Kidney (tissue), 13 donors: ENCODE measurements at regions not wholly inside any gene's neighbourhood (a gene's known extent, or its start where the extent isn't known, plus 50 kb on each side); places are given as distances from the start of the nearest gene placed in this dataset.

ENCODE experiments used
- DNase-seq, 5 donors: peaks; one replicate each; pipeline ENCODE4 v3.0.0-alpha.2; 2013 to 2020
- FAIRE-seq: peaks from 2 replicates; lab custom pipeline; 2012; peaks lifted over from hg19 to GRCh38; lab: Jason Lieb, UNC
- H3K27ac ChIP-seq, 2 donors: one replicate each; pipeline ENCODE4 v1.7.0; 2013; ENCODE audit warnings: low read depth in 2 of 2, low read length in 2 of 2, inconsistent platforms in 1 of 2
- H3K27me3 ChIP-seq: one replicate; pipeline ENCODE4 v1.7.1; 2013; ENCODE audit warnings: low read length, inconsistent platforms; ENCODE audit not compliant: control insufficient read depth, insufficient read depth
- H3K36me3 ChIP-seq, 3 donors: one replicate each; pipeline versions ENCODE4 v1.7.0 to v1.7.1; 2013; ENCODE audit warnings: low read length in 3 of 3, control low read depth in 1 of 3, inconsistent platforms in 1 of 3; ENCODE audit not compliant: insufficient read depth in 3 of 3, control insufficient read depth in 2 of 3
- H3K4me1 ChIP-seq, 3 donors: one replicate each; pipeline versions ENCODE4 v1.7.0 to v1.7.1; 2013; ENCODE audit warnings: low read length in 3 of 3, inconsistent platforms in 1 of 3, low read depth in 1 of 3; ENCODE audit not compliant: control insufficient read depth in 2 of 3, insufficient read depth in 2 of 3
- H3K4me3 ChIP-seq, 3 donors: one replicate each; pipeline versions ENCODE4 v1.7.0 to v1.8.1; 2013; ENCODE audit warnings: low read length in 3 of 3, control low read depth in 1 of 3, inconsistent platforms in 1 of 3
- H3K9ac ChIP-seq, 3 donors: one replicate each; pipeline versions ENCODE4 v1.7.0 to v1.7.1; 2013; ENCODE audit warnings: low read length in 3 of 3, control low read depth in 1 of 3, inconsistent platforms in 1 of 3
- H3K9me3 ChIP-seq, 3 donors: one replicate each; pipeline versions ENCODE4 v1.7.0 to v1.7.1; 2013; ENCODE audit warnings: low read length in 3 of 3, control low read depth in 1 of 3, inconsistent platforms in 1 of 3; ENCODE audit not compliant: control insufficient read depth in 2 of 3, insufficient read depth in 1 of 3
- intact Hi-C: fragments of 100-400 bp; cut with DNase I; formaldehyde crosslinking; loops from one replicate; pipeline ENCODE4 v1.11.1; 2022
- TF ChIP-seq, protein P1 (sequence below): IDR thresholded peaks from 3 replicates; pipeline ENCODE4 v1.5.1; 2012; ENCODE audit warnings: mild to moderate bottlenecking, moderate library complexity, borderline replicate concordance; ENCODE audit not compliant: insufficient read depth; ENCODE audit errors: extremely low read depth
- donor health status: control.
- donor health status: control.
- donor health status: control.
- donor health status: control.
- donor health status: control.
- donor health status: DM: yes; HTN: yes; CAD: no.
- donor health status: Normal renal cell carcinoma (clear cell type).

DNA sequence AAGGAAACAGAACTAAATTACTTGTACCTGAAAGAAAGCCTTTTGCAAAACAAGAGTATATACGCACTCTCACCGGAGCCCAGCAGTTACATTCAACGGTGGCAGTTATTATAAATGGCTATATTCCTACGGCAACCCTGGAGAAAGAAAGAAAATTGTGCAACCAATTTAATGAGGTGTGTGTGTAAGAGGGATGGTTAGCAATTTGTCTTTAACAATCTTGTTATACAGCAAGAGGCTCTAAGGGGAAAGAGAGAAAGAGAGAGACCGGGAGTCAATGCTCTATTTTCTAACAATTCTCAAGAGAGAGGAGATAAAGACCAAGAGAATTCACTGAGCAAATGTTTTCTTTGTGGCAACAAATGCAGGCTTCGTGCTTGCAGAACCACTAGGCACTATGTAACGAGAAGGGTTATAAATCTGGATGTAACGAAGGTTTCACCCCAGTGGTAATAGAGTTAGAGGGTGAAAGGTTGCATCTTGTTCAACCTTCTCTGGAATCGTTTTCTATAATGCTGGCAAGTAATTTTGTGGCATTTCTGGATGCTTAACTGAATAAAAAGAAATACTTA lies 359.1 kb upstream of the SPRED2 start:
- Histone ChIP-seq H3K9me3 (no peaks in the 10 kb centered on the region), H3K4me3 (no peak overlapping the region), H3K36me3 (no peaks in the 10 kb centered on the region), H3K27me3 (no peaks in the 10 kb centered on the region), H3K27ac (no peak overlapping the region), H3K9ac (no peak overlapping the region), H3K4me1 (no peaks in the 10 kb centered on the region)
- intact Hi-C loops: no loop called here
- DNase-seq: no peak
- TF ChIP-seq, protein P1, sequence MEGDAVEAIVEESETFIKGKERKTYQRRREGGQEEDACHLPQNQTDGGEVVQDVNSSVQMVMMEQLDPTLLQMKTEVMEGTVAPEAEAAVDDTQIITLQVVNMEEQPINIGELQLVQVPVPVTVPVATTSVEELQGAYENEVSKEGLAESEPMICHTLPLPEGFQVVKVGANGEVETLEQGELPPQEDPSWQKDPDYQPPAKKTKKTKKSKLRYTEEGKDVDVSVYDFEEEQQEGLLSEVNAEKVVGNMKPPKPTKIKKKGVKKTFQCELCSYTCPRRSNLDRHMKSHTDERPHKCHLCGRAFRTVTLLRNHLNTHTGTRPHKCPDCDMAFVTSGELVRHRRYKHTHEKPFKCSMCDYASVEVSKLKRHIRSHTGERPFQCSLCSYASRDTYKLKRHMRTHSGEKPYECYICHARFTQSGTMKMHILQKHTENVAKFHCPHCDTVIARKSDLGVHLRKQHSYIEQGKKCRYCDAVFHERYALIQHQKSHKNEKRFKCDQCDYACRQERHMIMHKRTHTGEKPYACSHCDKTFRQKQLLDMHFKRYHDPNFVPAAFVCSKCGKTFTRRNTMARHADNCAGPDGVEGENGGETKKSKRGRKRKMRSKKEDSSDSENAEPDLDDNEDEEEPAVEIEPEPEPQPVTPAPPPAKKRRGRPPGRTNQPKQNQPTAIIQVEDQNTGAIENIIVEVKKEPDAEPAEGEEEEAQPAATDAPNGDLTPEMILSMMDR: no peak
- FAIRE-seq: no peak

GRCh38 chr2:65790676-65790935 lies 358.2 kb upstream of the SPRED2 start:
- Histone ChIP-seq H3K9me3 (no peaks in the 10 kb centered on the region), H3K27me3 (no peaks in the 10 kb centered on the region), H3K4me3 (no peak overlapping the region), H3K27ac (no peak overlapping the region), H3K4me1 (no peaks in the 10 kb centered on the region), H3K9ac (no peak overlapping the region), H3K36me3 (no peaks in the 10 kb centered on the region)
- DNase-seq (no peak), FAIRE-seq (no peak)
- intact Hi-C loops: no loop called here
- TF ChIP-seq, protein P1: no peak

- DNase-seq (peak in 1 of 5 donors; percentile 70), FAIRE-seq (no peak)
- H3K27me3 ChIP-seq: no peaks in the 10 kb centered on the region
- TF ChIP-seq, protein P1: no peak
- no peak overlapping the region for H3K27ac ChIP-seq
- no peak overlapping the region for H3K9ac ChIP-seq
- no peaks in the 10 kb centered on the region for H3K36me3 ChIP-seq
- no peak overlapping the region for H3K4me3 ChIP-seq
- no peaks in the 10 kb centered on the region for H3K9me3 ChIP-seq
- intact Hi-C loops: no loop called here
- H3K4me1 ChIP-seq: no peaks in the 10 kb centered on the region
Observed at GRCh38 chr2:65789923-65790675, 357.7 kb upstream of the SPRED2 start.

DNA sequence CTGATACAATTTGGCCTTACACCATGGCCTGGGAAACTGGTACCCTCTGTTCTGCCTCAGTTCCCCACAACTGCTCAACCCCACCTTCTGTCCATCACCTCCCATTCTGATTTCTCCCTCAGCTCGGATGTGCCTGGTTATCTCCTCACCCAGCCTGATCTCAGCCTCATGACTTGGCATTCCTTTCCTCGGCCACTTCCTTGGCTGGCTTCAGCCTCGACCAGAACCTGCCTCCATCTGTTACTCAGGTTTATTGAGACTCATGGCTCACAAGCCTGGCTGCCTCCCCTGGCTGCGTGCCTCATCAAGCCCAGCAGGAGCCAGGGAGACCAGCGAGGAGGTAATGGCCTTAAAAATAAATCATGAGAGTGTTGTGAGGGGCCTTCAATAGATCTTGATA lies 356.2 kb upstream of the SPRED2 start:
- DNase-seq (no peak), FAIRE-seq (no peak)
- TF ChIP-seq, protein P1: no peak
- Histone ChIP-seq H3K27me3 (no peaks in the 10 kb centered on the region), H3K36me3 (no peaks in the 10 kb centered on the region), H3K9ac (no peak overlapping the region), H3K4me1 (no peaks in the 10 kb centered on the region), H3K9me3 (no peaks in the 10 kb centered on the region), H3K27ac (no peak overlapping the region), H3K4me3 (no peak overlapping the region)
- intact Hi-C loops: no loop called here
